ENCODE measurements at regions not wholly inside any gene's neighbourhood (a gene's known extent, or its start where the extent isn't known, plus 50 kb on each side); places are given as distances from the start of the nearest gene placed in this dataset.

DNA sequence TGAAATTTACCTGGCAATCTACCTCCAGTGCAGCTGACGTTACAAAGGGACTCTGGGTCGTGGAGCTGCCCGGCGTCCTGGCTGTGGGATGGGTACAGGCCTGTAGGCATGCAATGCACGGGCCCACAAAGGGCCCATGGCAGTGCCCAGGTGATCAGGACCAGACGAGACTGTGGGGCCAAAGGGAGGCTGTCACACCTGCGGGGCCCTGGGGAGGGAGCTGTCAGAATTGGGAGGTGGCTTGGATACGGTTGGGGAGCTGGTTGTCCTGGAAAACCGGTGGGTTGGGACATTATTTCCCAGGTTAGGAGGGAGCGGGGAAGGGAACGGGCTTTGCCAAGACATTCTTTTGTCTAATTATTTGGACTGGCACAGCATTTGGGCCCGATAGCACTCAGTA lies 958.5 kb downstream of the BRD1 start:
- H3K36me3 Mint-ChIP-seq: no peaks in the 10 kb centered on the region
- H3K4me1 Mint-ChIP-seq: no peaks in the 10 kb centered on the region
- no peak overlapping the region for H3K27ac Mint-ChIP-seq
- no peaks in the 10 kb centered on the region for H3K27me3 Mint-ChIP-seq
- ATAC-seq (ENCODE audit: low read depth in 2 of 2): no peak
- H3K4me1 ChIP-seq (ENCODE audit: control insufficient read depth, insufficient read depth, low read length, poor library complexity, severe bottlenecking): no peaks in the 10 kb centered on the region
- no peak overlapping the region for H3K27ac ChIP-seq (ENCODE audit: insufficient read depth, low read length, poor library complexity, severe bottlenecking)
- H3K4me3 ChIP-seq (ENCODE audit: low read depth, low read length): no peak overlapping the region
- H3K9me3 ChIP-seq (ENCODE audit: control insufficient read depth in 2 of 2, low read length in 2 of 2): no peaks in the 10 kb centered on the region
- DNase-seq: no peak
- no peaks in the 10 kb centered on the region for H3K27me3 ChIP-seq (ENCODE audit: control insufficient read depth, insufficient read depth, low read length)
- peaks cover 0 to 4% (median 0%) of the 10 kb centered on the region in 7 donors for H3K9me3 Mint-ChIP-seq
- H3K36me3 ChIP-seq (ENCODE audit: control insufficient read depth, insufficient read depth, low read length): no peaks in the 10 kb centered on the region
- no peak overlapping the region for H3K4me3 Mint-ChIP-seq

DNA sequence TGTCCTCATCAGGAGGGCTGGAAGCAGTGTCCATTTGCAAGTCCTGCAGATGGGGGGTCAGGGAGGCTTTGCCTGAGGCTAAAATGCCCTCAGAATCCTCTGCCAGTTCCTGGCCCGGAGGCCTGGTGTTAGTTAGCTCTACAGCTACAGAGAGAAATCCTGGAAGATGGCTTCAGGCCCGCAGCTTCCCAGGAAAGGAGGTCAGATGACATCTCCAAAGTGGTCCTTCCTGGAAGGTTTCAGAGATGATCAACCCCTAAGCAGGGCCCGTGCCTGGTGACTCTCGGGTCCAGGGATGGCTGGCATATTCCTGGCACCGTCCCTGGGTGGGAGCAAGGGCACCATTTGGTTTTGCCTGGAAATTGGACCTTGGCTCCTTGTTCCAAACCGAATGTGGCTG lies 959.1 kb downstream of the BRD1 start:
- no peaks in the 10 kb centered on the region for H3K4me1 ChIP-seq (ENCODE audit: control insufficient read depth, insufficient read depth, low read length, poor library complexity, severe bottlenecking)
- no peaks in the 10 kb centered on the region for H3K27me3 Mint-ChIP-seq
- peaks cover 0 to 4% (median 0%) of the 10 kb centered on the region in 7 donors for H3K9me3 Mint-ChIP-seq
- H3K27me3 ChIP-seq (ENCODE audit: control insufficient read depth, insufficient read depth, low read length): no peaks in the 10 kb centered on the region
- no peaks in the 10 kb centered on the region for H3K4me1 Mint-ChIP-seq
- no peak overlapping the region for H3K4me3 Mint-ChIP-seq
- DNase-seq: no peak
- H3K9me3 ChIP-seq (ENCODE audit: control insufficient read depth in 2 of 2, low read length in 2 of 2): no peaks in the 10 kb centered on the region
- H3K27ac Mint-ChIP-seq: no peak overlapping the region
- H3K36me3 Mint-ChIP-seq: no peaks in the 10 kb centered on the region
- H3K27ac ChIP-seq (ENCODE audit: insufficient read depth, low read length, poor library complexity, severe bottlenecking): no peak overlapping the region
- H3K4me3 ChIP-seq (ENCODE audit: low read depth, low read length): no peak overlapping the region
- no peaks in the 10 kb centered on the region for H3K36me3 ChIP-seq (ENCODE audit: control insufficient read depth, insufficient read depth, low read length)
- ATAC-seq (ENCODE audit: low read depth in 2 of 2): no peak

DNA sequence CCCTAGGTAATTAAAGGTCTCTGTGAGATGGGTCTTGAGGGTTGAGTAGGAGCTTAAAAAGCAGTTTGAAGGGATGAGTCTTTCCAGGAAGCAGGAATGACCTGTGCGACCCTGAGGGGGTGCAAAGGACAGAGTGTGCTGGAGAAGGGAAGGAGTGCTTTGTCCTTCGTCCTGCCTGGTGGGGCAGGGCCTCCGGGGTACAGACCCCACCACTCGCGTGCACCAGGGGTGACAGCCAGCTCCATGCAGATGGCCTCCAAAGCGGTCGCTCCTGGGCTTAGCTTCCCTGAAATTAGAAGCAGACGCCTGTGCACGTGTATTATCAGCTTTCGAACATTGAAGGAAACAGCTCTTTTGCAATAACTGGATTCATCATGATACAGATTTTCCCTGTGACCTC lies 959.8 kb downstream of the BRD1 start:
- Mint-ChIP-seq H3K4me3 (no peak overlapping the region), H3K4me1 (no peaks in the 10 kb centered on the region), H3K27me3 (no peaks in the 10 kb centered on the region), H3K27ac (no peak overlapping the region), H3K36me3 (no peaks in the 10 kb centered on the region), H3K9me3 (peaks cover 0 to 4% (median 0%) of the 10 kb centered on the region in 7 donors)
- H3K4me1 ChIP-seq (ENCODE audit: control insufficient read depth, insufficient read depth, low read length, poor library complexity, severe bottlenecking): no peaks in the 10 kb centered on the region
- DNase-seq: no peak
- ATAC-seq (ENCODE audit: low read depth in 2 of 2): no peak
- H3K4me3 ChIP-seq (ENCODE audit: low read depth, low read length): no peak overlapping the region
- H3K9me3 ChIP-seq (ENCODE audit: control insufficient read depth in 2 of 2, low read length in 2 of 2): no peaks in the 10 kb centered on the region
- H3K27me3 ChIP-seq (ENCODE audit: control insufficient read depth, insufficient read depth, low read length): no peaks in the 10 kb centered on the region
- H3K27ac ChIP-seq (ENCODE audit: insufficient read depth, low read length, poor library complexity, severe bottlenecking): no peak overlapping the region
- H3K36me3 ChIP-seq (ENCODE audit: control insufficient read depth, insufficient read depth, low read length): no peaks in the 10 kb centered on the region

DNA sequence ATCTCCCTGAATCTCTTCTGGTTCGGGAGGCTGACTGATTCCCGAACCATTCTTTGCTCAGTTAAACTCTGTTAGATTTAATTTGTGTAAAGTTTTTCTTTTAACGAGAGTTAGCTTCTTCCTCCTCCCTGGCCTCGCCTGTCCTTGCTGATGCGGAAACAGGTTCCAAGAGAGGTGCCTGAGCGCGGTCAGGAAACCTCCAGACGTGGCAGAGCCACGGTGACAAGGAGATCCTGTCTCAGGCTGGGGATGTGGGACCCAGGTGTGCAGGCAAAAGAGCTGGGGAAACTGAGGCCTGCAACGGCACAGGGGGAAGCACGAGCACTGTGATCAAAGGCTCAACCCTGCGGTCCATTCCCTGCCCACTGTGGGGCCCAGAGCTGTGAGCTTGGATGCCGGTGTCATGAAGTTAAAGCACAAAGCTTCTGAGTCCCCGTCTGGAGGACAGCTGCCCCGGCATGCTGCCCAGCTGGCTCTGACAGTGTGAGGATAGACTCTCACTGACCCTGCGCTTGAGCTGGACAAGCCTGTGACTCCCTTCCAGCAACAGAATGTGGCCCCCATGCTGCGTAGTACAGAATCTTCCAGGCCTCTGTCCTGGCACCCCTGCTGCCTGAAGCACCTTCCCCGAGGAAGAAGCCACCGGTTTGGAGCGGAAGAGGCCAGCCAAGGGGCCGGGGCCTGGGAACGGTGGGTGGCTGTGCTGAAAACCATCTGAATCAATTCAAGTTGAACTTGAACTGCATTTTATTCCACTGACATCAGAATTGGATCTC lies 960.6 kb downstream of the BRD1 start:
- ATAC-seq (ENCODE audit: low read depth in 2 of 2) (no peak), DNase-seq (no peak)

GRCh38 chr22:48864748-48865147 lies 962.9 kb downstream of the BRD1 start:
- H3K4me3 ChIP-seq (ENCODE audit: low read depth, low read length): no peak overlapping the region
- H3K27me3 ChIP-seq (ENCODE audit: control insufficient read depth, insufficient read depth, low read length): no peaks in the 10 kb centered on the region
- DNase-seq (no peak), ATAC-seq (ENCODE audit: low read depth in 2 of 2) (no peak)
- no peaks in the 10 kb centered on the region for H3K4me1 Mint-ChIP-seq
- no peaks in the 10 kb centered on the region for H3K36me3 Mint-ChIP-seq
- no peaks in the 10 kb centered on the region for H3K4me1 ChIP-seq (ENCODE audit: control insufficient read depth, insufficient read depth, low read length, poor library complexity, severe bottlenecking)
- H3K4me3 Mint-ChIP-seq: no peak overlapping the region
- no peak overlapping the region for H3K27ac ChIP-seq (ENCODE audit: insufficient read depth, low read length, poor library complexity, severe bottlenecking)
- H3K27ac Mint-ChIP-seq: no peak overlapping the region
- no peaks in the 10 kb centered on the region for H3K27me3 Mint-ChIP-seq
- no peaks in the 10 kb centered on the region for H3K36me3 ChIP-seq (ENCODE audit: control insufficient read depth, insufficient read depth, low read length)
- H3K9me3 ChIP-seq (ENCODE audit: control insufficient read depth in 2 of 2, low read length in 2 of 2): no peaks in the 10 kb centered on the region
- H3K9me3 Mint-ChIP-seq: peaks cover 0 to 3% (median 0%) of the 10 kb centered on the region in 7 donors

More for the DNA sequence above, 960.6 kb downstream of the BRD1 start:
- Mint-ChIP-seq H3K4me1 (no peaks in the 10 kb centered on the region), H3K4me3 (no peak overlapping the region), H3K27me3 (no peaks in the 10 kb centered on the region), H3K9me3 (peaks cover 0 to 4% (median 0%) of the 10 kb centered on the region in 7 donors), H3K36me3 (no peaks in the 10 kb centered on the region), H3K27ac (no peak overlapping the region)
- no peaks in the 10 kb centered on the region for H3K9me3 ChIP-seq (ENCODE audit: control insufficient read depth in 2 of 2, low read length in 2 of 2)
- H3K4me3 ChIP-seq (ENCODE audit: low read depth, low read length): no peak overlapping the region
- H3K4me1 ChIP-seq (ENCODE audit: control insufficient read depth, insufficient read depth, low read length, poor library complexity, severe bottlenecking): no peaks in the 10 kb centered on the region
- no peaks in the 10 kb centered on the region for H3K36me3 ChIP-seq (ENCODE audit: control insufficient read depth, insufficient read depth, low read length)
- H3K27ac ChIP-seq (ENCODE audit: insufficient read depth, low read length, poor library complexity, severe bottlenecking): no peak overlapping the region
- no peaks in the 10 kb centered on the region for H3K27me3 ChIP-seq (ENCODE audit: control insufficient read depth, insufficient read depth, low read length)

GRCh38 chr22:48863965-48864528 lies 963.6 kb downstream of the BRD1 start:
- no peaks in the 10 kb centered on the region for H3K4me1 Mint-ChIP-seq
- no peak overlapping the region for H3K4me3 ChIP-seq (ENCODE audit: low read depth, low read length)
- ATAC-seq (ENCODE audit: low read depth in 2 of 2) (no peak), DNase-seq (no peak)
- peaks cover 0 to 3% (median 0%) of the 10 kb centered on the region in 7 donors for H3K9me3 Mint-ChIP-seq
- no peaks in the 10 kb centered on the region for H3K4me1 ChIP-seq (ENCODE audit: control insufficient read depth, insufficient read depth, low read length, poor library complexity, severe bottlenecking)
- no peak overlapping the region for H3K27ac Mint-ChIP-seq
- no peaks in the 10 kb centered on the region for H3K9me3 ChIP-seq (ENCODE audit: control insufficient read depth in 2 of 2, low read length in 2 of 2)
- no peaks in the 10 kb centered on the region for H3K36me3 Mint-ChIP-seq
- H3K27me3 Mint-ChIP-seq: no peaks in the 10 kb centered on the region
- no peaks in the 10 kb centered on the region for H3K36me3 ChIP-seq (ENCODE audit: control insufficient read depth, insufficient read depth, low read length)
- H3K27me3 ChIP-seq (ENCODE audit: control insufficient read depth, insufficient read depth, low read length): no peaks in the 10 kb centered on the region
- no peak overlapping the region for H3K27ac ChIP-seq (ENCODE audit: insufficient read depth, low read length, poor library complexity, severe bottlenecking)
- no peak overlapping the region for H3K4me3 Mint-ChIP-seq

- no peaks in the 10 kb centered on the region for H3K27me3 ChIP-seq (ENCODE audit: control insufficient read depth, insufficient read depth, low read length)
- H3K36me3 ChIP-seq (ENCODE audit: control insufficient read depth, insufficient read depth, low read length): no peaks in the 10 kb centered on the region
- no peaks in the 10 kb centered on the region for H3K9me3 ChIP-seq (ENCODE audit: control insufficient read depth in 2 of 2, low read length in 2 of 2)
- H3K4me3 ChIP-seq (ENCODE audit: low read depth, low read length): no peak overlapping the region
- H3K27me3 Mint-ChIP-seq: no peaks in the 10 kb centered on the region
- no peak overlapping the region for H3K4me3 Mint-ChIP-seq
- no peak overlapping the region for H3K27ac Mint-ChIP-seq
- H3K36me3 Mint-ChIP-seq: no peaks in the 10 kb centered on the region
- no peaks in the 10 kb centered on the region for H3K4me1 ChIP-seq (ENCODE audit: control insufficient read depth, insufficient read depth, low read length, poor library complexity, severe bottlenecking)
- no peak overlapping the region for H3K27ac ChIP-seq (ENCODE audit: insufficient read depth, low read length, poor library complexity, severe bottlenecking)
- peaks cover 0 to 3% (median 2%) of the 10 kb centered on the region in 7 donors for H3K9me3 Mint-ChIP-seq
- no peak for DNase-seq
- no peak for ATAC-seq (ENCODE audit: low read depth in 2 of 2)
- no peaks in the 10 kb centered on the region for H3K4me1 Mint-ChIP-seq
Measured at GRCh38 chr22:48860557-48860956, 967.1 kb downstream of the BRD1 start.

- no peak for DNase-seq
- Mint-ChIP-seq H3K4me1 (no peaks in the 10 kb centered on the region), H3K4me3 (no peak overlapping the region), H3K9me3 (peaks cover 0 to 3% (median 1%) of the 10 kb centered on the region in 7 donors), H3K27ac (no peak overlapping the region), H3K36me3 (no peaks in the 10 kb centered on the region), H3K27me3 (no peaks in the 10 kb centered on the region)
- H3K4me1 ChIP-seq (ENCODE audit: control insufficient read depth, insufficient read depth, low read length, poor library complexity, severe bottlenecking): no peaks in the 10 kb centered on the region
- H3K27ac ChIP-seq (ENCODE audit: insufficient read depth, low read length, poor library complexity, severe bottlenecking): no peak overlapping the region
- ATAC-seq (ENCODE audit: low read depth in 2 of 2): no peak
- H3K4me3 ChIP-seq (ENCODE audit: low read depth, low read length): no peak overlapping the region
- no peaks in the 10 kb centered on the region for H3K9me3 ChIP-seq (ENCODE audit: control insufficient read depth in 2 of 2, low read length in 2 of 2)
- no peaks in the 10 kb centered on the region for H3K27me3 ChIP-seq (ENCODE audit: control insufficient read depth, insufficient read depth, low read length)
- H3K36me3 ChIP-seq (ENCODE audit: control insufficient read depth, insufficient read depth, low read length): no peaks in the 10 kb centered on the region
Measured at GRCh38 chr22:48858856-48859255, 968.8 kb downstream of the BRD1 start.
